LNCaP clone FGC (cell line): ENCODE measurements at regions not wholly inside any gene's neighbourhood (a gene's known extent, or its start where the extent isn't known, plus 50 kb on each side); places are given as distances from the start of the nearest gene placed in this dataset.

ENCODE experiments used
- DNase-seq: peaks from one replicate; pipeline ENCODE4 v3.0.0-alpha.2; 2011; ENCODE audit warnings: low read depth
- H3K4me3 ChIP-seq: 2 replicates; pipeline ENCODE4 v1.5.1; 2011; ENCODE audit warnings: mild to moderate bottlenecking, low read depth, low read length, control low read depth
- TF ChIP-seq, protein P1 (sequence below): IDR thresholded peaks from 2 replicates; pipeline ENCODE4 v1.5.1; 2012; ENCODE audit warnings: mild to moderate bottlenecking; ENCODE audit not compliant: control insufficient read depth, insufficient read depth; ENCODE audit errors: extremely low read depth

DNA sequence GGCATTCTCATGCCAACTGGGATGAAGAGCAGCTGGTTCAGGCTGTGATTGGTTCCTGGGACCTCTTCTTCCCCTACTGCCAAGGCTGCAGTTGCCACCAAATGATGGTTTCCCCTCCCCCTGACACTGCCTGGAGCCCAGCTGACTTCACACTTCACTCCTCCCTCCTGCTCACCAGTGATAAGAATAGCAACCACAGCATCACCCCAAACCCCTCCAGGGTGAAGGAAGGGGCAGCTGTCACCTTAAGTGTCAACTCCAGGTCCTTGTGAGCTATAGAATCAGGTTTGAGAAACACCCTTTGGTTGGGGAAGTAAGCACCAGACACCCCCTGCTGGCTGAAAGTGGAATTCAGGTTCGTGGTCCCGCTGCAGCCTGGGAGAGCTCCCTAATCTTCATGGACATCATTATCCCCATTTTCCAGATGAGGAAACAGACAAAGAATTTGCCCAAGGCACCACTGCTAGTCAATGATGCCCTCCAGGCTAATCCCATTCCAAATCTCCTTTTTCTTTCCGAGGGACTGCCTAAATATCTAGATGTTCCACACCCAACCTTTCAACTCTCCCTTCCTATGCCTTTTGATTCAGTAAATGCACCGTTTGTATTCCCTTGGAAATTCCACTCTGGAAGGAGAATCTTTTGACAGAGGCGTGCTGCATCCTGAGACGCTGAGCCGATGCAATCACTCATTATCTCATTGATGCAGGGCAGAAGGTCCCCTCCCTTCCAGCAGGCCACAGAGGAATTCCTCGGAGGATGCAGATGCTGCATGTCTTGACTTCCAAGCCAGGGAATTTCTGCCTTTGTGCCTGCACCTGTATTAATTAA, 50.6 kb upstream of the UQCRFS1 start:
- TF ChIP-seq, protein P1, sequence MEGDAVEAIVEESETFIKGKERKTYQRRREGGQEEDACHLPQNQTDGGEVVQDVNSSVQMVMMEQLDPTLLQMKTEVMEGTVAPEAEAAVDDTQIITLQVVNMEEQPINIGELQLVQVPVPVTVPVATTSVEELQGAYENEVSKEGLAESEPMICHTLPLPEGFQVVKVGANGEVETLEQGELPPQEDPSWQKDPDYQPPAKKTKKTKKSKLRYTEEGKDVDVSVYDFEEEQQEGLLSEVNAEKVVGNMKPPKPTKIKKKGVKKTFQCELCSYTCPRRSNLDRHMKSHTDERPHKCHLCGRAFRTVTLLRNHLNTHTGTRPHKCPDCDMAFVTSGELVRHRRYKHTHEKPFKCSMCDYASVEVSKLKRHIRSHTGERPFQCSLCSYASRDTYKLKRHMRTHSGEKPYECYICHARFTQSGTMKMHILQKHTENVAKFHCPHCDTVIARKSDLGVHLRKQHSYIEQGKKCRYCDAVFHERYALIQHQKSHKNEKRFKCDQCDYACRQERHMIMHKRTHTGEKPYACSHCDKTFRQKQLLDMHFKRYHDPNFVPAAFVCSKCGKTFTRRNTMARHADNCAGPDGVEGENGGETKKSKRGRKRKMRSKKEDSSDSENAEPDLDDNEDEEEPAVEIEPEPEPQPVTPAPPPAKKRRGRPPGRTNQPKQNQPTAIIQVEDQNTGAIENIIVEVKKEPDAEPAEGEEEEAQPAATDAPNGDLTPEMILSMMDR, result peak; percentile 77
- DNase-seq, result no peak
- H3K4me3 ChIP-seq, result no peak overlapping the region

DNA sequence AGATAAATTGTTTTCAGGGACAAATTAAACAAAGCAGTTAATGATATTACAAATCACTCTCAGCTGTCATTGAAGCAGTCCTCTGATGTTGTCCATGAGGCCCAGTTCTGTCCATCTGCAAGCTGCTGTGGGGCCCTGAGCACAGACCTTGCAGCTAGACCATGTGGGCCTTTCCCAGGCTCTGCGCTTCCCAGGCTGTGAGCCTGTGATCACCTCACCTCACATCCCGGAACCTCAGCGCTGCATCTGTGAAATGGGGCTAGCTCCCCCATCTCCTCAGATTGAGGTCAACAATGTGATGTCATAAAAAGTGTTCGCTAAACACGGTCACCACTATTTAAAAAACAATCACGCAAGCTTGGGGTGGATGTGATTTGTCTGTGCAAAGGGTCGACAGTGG, 51.9 kb upstream of the UQCRFS1 start:
- TF ChIP-seq, protein P1, result no peak
- no peak for DNase-seq
- no peak overlapping the region for H3K4me3 ChIP-seq

DNA sequence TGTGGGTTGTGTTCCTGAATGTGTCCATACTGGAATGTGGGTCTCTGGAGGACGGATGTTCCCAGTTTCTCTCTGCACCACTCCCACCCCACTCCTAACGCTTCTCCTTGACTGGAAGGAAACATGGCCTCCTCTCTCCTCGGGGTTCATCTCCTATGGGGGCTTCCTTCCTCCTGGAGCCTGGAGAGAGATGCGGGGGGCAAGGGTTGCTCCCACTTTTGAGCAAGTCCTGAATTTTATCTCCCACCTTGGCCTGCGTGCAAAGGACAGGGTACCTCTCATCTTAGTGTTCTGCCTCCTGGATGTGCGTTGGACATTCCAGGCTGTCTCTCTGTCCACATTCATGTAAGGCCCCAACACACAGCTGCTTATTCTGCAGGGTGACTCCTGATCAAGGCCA, 52.5 kb upstream of the UQCRFS1 start:
- TF ChIP-seq, protein P1, result no peak
- no peak for DNase-seq
- H3K4me3 ChIP-seq, result no peak overlapping the region

DNA sequence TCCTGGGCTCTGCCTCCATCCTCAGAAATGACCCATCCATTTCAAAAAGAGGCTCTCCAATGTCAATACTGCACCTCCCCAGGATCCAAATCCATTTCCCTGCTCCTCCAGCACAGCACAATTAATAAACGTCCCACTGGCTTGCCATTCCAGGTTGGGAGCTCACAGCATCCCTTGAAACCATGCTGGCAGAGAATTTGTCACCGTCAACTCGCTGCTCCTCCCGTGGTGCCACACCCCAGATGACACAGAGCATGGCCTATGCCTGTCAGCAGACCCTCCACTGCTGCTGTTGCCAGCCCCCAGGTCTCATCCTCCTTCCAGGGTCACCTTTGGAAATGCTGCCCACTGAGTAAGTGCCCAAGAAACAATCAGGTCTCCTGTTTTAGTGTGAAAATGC, 53.0 kb upstream of the UQCRFS1 start:
- TF ChIP-seq, protein P1, result no peak
- H3K4me3 ChIP-seq, result no peak overlapping the region
- DNase-seq, result no peak

GRCh38 chr19:29266603-29267002, 53.7 kb upstream of the UQCRFS1 start:
- TF ChIP-seq, protein P1, result no peak
- no peak overlapping the region for H3K4me3 ChIP-seq
- DNase-seq, result no peak

- no peak for DNase-seq
- no peak overlapping the region for H3K4me3 ChIP-seq
- TF ChIP-seq, protein P1, result no peak
Observed at GRCh38 chr19:29267701-29268100, 54.8 kb upstream of the UQCRFS1 start.

DNA sequence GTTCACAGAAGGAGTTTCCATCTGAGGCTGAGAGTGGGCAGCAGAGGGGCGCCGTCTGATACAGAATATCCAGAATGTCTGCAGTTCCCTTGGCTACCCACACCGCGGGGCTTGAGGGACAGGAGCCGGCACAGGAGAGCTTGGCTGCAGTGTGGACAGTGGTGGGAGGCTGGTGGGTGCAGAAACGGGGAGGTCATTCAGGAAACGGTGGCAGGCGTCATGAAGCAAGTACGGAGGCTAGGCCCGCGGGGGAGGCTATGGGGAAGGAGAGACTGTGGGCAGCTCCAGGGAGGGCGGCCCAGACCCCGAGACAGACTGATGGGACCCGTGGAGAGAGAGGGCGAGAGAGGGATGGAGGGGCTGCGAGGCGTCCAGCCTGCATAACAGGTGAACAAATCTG, 55.2 kb upstream of the UQCRFS1 start:
- TF ChIP-seq, protein P1, result no peak

More for the DNA sequence above, 55.2 kb upstream of the UQCRFS1 start:
- DNase-seq, result no peak
- no peak overlapping the region for H3K4me3 ChIP-seq
